ENCODE measurements at regions not wholly inside any gene's neighbourhood (a gene's known extent, or its start where the extent isn't known, plus 50 kb on each side); places are given as distances from the start of the nearest gene placed in this dataset.

- Histone ChIP-seq H3K4me1 (ENCODE audit: control insufficient read depth in 1 of 2, insufficient read depth in 2 of 2, low read depth in 1 of 2, low read length in 1 of 2) (peaks cover 0 to 56% of the 10 kb centered on the region in 2 experiments; a peak in 2 of 4 replicates), H3K36me3 (replicated peaks in 1 of 2; ENCODE audit: control insufficient read depth in 1 of 2, insufficient read depth in 2 of 2, low read length in 1 of 2) (no peaks in the 10 kb centered on the region), H2AFZ (ENCODE audit: low read depth) (no peak overlapping the region), H3K27me3 (ENCODE audit: insufficient read depth) (no peaks in the 10 kb centered on the region), H3K4me2 (no peak overlapping the region), H3K9ac (no peak overlapping the region), H3K9me3 (no peaks in the 10 kb centered on the region), H3K79me2 (ENCODE audit: insufficient read depth) (no peaks in the 10 kb centered on the region), H3K9me2 (no peaks in the 10 kb centered on the region), H4K20me1 (ENCODE audit: insufficient read depth) (no peaks in the 10 kb centered on the region), H3F3A (replicated peaks; ENCODE audit: insufficient read depth) (no peaks in the 10 kb centered on the region), H3K27ac (ENCODE audit: low read depth in 2 of 2, low read length in 1 of 2) (peak overlapping the region in 1 of 2 experiments; percentile 36; a peak in 1 of 4 replicates), H3K4me3 (ENCODE audit: low read depth in 2 of 2, low read length in 1 of 2) (no peak overlapping the region)
- TF ChIP-seq EP300 (IDR thresholded peaks at IDR 0.05; ENCODE audit: borderline replicate concordance in 1 of 2, low read depth in 1 of 2, low read length in 1 of 2) (no peak), RCOR1 (IDR thresholded peaks at IDR 0.05; ENCODE audit: low read length) (no peak), TAF1 (IDR thresholded peaks at IDR 0.05; ENCODE audit: borderline replicate concordance, low read depth, low read length) (no peak), GABPA (IDR thresholded peaks at IDR 0.05; ENCODE audit: low read depth) (no peak), TCF12 (IDR thresholded peaks at IDR 0.05) (no peak), SIN3A (IDR thresholded peaks at IDR 0.05; ENCODE audit: borderline replicate concordance, low read depth, low read length) (no peak), CHD2 (IDR thresholded peaks at IDR 0.05; ENCODE audit: low read length, partially characterized antibody) (no peak), GATA2 (CRISPR knock-in tag; IDR thresholded peaks at IDR 0.05) (no peak), FOSL2 (IDR thresholded peaks at IDR 0.05; ENCODE audit: borderline replicate concordance, low read depth) (no peak), NFIC (IDR thresholded peaks at IDR 0.05; ENCODE audit: borderline replicate concordance) (no peak), USF1 (IDR thresholded peaks at IDR 0.05; ENCODE audit: borderline replicate concordance, low read depth) (no peak), RXRA (IDR thresholded peaks at IDR 0.05; ENCODE audit: borderline replicate concordance, low read depth) (no peak), USF2 (IDR thresholded peaks at IDR 0.05; ENCODE audit: borderline replicate concordance, low read depth, low read length) (no peak), CTCF (IDR thresholded peaks at IDR 0.05) (no peak)
- no peak for DNase-seq
- ChIA-PET POLR2A (interaction anchor here (1.5 kb wide), 1 partner anchor 164 kb away, joined by 3 read pairs; no protein-coding TSS in a partner anchor), CTCF (interaction anchor here (0.8 to 9.7 kb wide), 12 partner anchors 9 to 383 kb away, joined by 3 to 83 read pairs (median 4); partner anchors contain the start of gene MYCN)
- 20% methylated on average over 9 of the region's 9 CpGs for WGBS (ENCODE audit: low lambda C conversion rate)
These were observed 341.8 kb downstream of the CYRIA start for GRCh38 chr2:16323551-16324543.
